BJ (cell line): ENCODE measurements at regions not wholly inside any gene's neighbourhood (a gene's known extent, or its start where the extent isn't known, plus 50 kb on each side); places are given as distances from the start of the nearest gene placed in this dataset.

Source experiments
- CTCF ChIA-PET: fragments of 350-600 bp; formaldehyde crosslinking; extraction: SDS; loops from one replicate; lab custom pipeline; 2021; ENCODE audit warnings: antibody characterized with exemption, inconsistent platforms; lab: Yijun Ruan, JAX
- POLR2A ChIA-PET: fragments of 300-600 bp; sonication (Branson Sonifier 250); formaldehyde crosslinking; extraction: SDS; loops from one replicate; lab custom pipeline; 2021; ENCODE audit warnings: antibody characterized with exemption; lab: Charles Lee
- DNase-seq: peaks from one replicate; pipeline ENCODE4 v3.0.0-alpha.2; 2011; ENCODE audit warnings: low read depth
- H3K27me3 ChIP-seq: 2 replicates; pipeline ENCODE4 v1.6.0; 2011; ENCODE audit warnings: low read length; ENCODE audit not compliant: control insufficient read depth, insufficient read depth
- H3K36me3 ChIP-seq: 2 replicates; pipeline ENCODE4 v1.5.1; 2011; ENCODE audit warnings: low read length; ENCODE audit not compliant: control insufficient read depth, insufficient read depth
- H3K4me3 ChIP-seq: 2 replicates; pipeline ENCODE4 v1.5.1; 2011; ENCODE audit warnings: low read depth, mild to moderate bottlenecking, control low read depth, low read length
- CTCF ChIP-seq: IDR thresholded peaks from 2 replicates; pipeline ENCODE4 v1.5.1; 2011; ENCODE audit warnings: low read depth, mild to moderate bottlenecking, control low read depth, inconsistent platforms, low read length, moderate library complexity; ENCODE audit not compliant: insufficient read depth

DNA sequence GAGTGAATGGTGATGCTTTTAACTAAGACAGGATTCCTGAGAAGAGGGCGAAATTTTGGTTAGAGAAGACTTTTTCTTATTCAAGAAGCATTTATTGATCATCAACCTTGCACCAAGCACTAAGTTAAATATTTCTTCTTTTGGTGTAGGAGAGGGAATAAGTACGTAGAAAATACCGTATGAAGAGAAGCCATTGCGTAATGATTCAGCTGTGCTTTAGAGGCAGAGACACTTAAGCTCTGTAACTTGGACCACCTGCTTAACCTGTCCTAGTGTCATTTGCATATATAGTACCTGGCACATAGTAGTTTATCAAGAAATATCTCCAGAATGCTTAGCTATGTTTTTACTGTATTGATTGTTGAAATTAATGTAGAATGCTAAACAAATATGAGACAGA is 430.9 kb upstream of the ZNF608 start:
- Histone ChIP-seq H3K36me3 (no peaks in the 10 kb centered on the region), H3K27me3 (no peaks in the 10 kb centered on the region), H3K4me3 (no peak overlapping the region)
- DNase-seq, result no peak
- CTCF ChIA-PET, result interaction anchor here (1.9 kb wide), 1 partner anchor 10 kb away, joined by 4 read pairs; no protein-coding TSS in a partner anchor
- POLR2A ChIA-PET, result no interaction called here
- no peak for TF ChIP-seq CTCF

DNA sequence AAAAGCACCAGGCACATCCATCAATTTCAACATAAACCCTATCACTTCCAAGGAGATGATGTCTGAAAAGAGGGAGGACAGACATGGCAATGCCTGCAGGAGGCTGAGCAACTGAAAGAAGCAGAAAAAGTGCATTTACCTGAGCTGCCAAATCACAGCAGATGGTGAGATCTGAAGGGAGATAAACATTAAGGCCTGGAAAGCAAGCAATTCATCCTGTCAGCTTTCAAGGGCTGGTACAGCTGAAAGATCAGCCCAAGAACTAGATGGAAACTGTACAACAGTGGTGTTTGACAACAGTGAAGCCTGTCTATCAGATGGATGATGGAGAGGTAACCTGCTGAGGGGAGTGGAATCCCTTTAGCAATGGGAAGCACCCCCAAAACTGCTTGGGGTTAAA is 433.2 kb upstream of the ZNF608 start:
- H3K36me3 ChIP-seq, result no peaks in the 10 kb centered on the region; the same call in 1 of the 2 replicates
- no peak for TF ChIP-seq CTCF
- no peaks in the 10 kb centered on the region for H3K27me3 ChIP-seq
- CTCF ChIA-PET, result interaction anchor here (0.9 kb wide), 2 partner anchors 9 to 293 kb away, joined by 3 read pairs; no protein-coding TSS in a partner anchor
- no peak for DNase-seq
- H3K4me3 ChIP-seq, result no peak overlapping the region
- POLR2A ChIA-PET, result no interaction called here

DNA sequence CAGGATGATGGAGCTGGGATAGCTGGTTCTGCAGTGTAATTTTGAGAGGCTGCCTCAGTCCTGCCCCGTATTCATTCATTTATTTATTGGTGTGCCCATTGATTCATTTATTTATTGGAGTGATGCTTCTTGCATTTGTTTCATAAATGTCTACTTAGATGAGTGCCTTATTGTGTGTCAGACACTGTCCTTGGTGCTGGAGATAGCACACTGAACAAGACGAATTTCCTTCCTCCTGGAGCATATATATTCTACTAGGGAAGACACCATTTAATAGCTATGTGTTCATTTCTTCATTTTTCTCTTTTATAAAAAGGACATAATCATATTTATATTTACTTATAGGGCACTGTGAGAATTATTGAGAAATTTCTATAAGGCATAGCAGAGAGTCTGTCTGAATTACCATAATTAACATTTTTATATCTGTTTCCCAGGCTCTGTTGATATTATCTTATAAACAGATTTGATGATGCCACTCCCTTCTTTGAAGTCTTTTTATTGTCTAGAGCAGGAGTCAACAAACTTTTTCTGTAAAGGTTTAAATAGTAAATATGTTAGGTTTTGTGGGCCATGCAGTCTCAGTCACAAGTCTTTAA is 433.9 kb upstream of the ZNF608 start:
- ChIA-PET CTCF (interaction anchor here (0.9 kb wide), 2 partner anchors 9 to 293 kb away, joined by 3 read pairs; no protein-coding TSS in a partner anchor), POLR2A (no interaction called here)
- no peak for DNase-seq
- TF ChIP-seq CTCF, result no peak
- H3K36me3 ChIP-seq, result no peaks in the 10 kb centered on the region; the same call in 1 of the 2 replicates
- no peak overlapping the region for H3K4me3 ChIP-seq
- no peaks in the 10 kb centered on the region for H3K27me3 ChIP-seq

GRCh38 chr5:125181159-125181558 is 434.7 kb upstream of the ZNF608 start:
- H3K36me3 ChIP-seq, result no peaks in the 10 kb centered on the region; the same call in 1 of the 2 replicates
- no peak for DNase-seq
- no peak overlapping the region for H3K4me3 ChIP-seq
- no peaks in the 10 kb centered on the region for H3K27me3 ChIP-seq
- ChIA-PET CTCF (no interaction called here), POLR2A (no interaction called here)
- TF ChIP-seq CTCF, result no peak

GRCh38 chr5:125181955-125182354 is 435.5 kb upstream of the ZNF608 start:
- no peaks in the 10 kb centered on the region; the same call in 1 of the 2 replicates for H3K36me3 ChIP-seq
- no peak for TF ChIP-seq CTCF
- no peak for DNase-seq
- CTCF ChIA-PET, result no interaction called here
- POLR2A ChIA-PET, result no interaction called here
- no peak overlapping the region for H3K4me3 ChIP-seq
- no peaks in the 10 kb centered on the region for H3K27me3 ChIP-seq
